Endometrium (tissue), 2 donors: ENCODE measurements at regions not wholly inside any gene's neighbourhood (a gene's known extent, or its start where the extent isn't known, plus 50 kb on each side); places are given as distances from the start of the nearest gene placed in this dataset.
"Not testable (repeated sequence)": the region's sequence is repeated elsewhere in the genome, so short reads cannot be mapped to it uniquely, and the experiment has no call there.

Experiments used
- FAIRE-seq: peaks from 2 replicates; lab custom pipeline; 2012; peaks lifted over from hg19 to GRCh38; lab: Jason Lieb, UNC
- donor health status: control.
- donor health status: control.

DNA sequence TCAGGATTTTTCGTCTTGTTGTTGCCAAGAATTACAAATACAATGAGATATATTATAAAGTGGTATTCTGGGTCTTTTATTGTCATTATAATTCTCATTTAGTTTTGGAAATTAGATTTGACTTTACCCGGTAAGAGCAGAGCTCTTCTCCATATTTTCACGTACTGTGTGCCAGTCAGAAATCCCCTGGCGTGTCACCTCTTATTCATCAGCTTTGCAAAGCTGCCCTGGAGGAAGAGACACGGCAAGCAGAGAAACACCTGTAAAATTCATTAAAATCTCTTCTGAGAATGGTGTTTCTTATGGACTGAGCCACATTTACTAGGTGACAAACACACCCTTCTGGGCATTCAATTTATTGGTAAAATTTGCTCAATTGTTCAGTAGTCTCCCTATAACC is 440.4 kb downstream of the HINT1 start:
- no peak for FAIRE-seq

GRCh38 chr5:130720355-130720754 is 444.7 kb downstream of the HINT1 start:
- FAIRE-seq: peak; percentile 45

DNA sequence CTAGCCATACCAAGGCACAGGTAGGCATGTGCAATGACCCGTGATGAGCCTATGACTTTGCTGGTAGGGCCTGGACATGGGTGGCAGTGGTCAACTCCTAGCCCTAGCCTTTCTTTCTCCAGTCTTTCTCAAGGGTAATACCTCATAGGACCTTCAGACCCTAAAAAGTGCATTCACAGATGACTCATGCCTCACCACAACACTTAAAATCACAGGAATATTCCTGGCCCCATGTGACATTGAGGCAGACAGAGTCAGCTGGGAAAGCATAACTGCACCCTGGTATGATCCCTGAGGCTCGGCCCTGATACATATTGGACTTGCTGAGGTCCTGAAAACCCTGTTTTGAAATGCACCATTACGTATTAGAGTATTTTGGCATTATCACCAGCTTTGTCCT is 449.5 kb downstream of the HINT1 start:
- FAIRE-seq: no peak

GRCh38 chr5:130714200-130714599 is 450.9 kb downstream of the HINT1 start:
- FAIRE-seq: no peak

GRCh38 chr5:130712324-130712723 is 452.7 kb downstream of the HINT1 start:
- FAIRE-seq: no peak

GRCh38 chr5:130710596-130710995 is 454.5 kb downstream of the HINT1 start:
- FAIRE-seq: no peak

DNA sequence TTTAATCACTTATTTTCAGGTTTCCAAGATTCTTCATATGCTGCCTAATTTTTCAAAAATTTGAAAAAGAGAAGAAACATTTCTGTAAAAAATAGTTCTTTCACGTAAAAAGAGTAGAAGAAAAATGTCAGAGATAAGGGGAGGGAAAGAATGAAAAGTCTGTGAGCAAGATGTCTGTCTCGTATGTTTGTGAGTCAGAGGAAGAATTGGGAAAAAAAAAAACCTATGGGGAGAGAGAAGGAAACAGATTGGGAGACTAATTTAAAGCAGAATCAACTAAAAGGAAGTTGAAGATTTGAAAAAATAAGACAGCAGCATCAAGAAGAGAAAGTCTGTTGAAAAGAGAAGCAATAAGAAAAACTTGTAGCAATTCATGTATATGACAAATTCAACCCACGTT is 456.3 kb downstream of the HINT1 start:
- no peak for FAIRE-seq

- no peak for FAIRE-seq
Measured at GRCh38 chr5:130706696-130707095, 458.4 kb downstream of the HINT1 start.

- no peak for FAIRE-seq
Measured at GRCh38 chr5:130705368-130705767, 459.7 kb downstream of the HINT1 start.

DNA sequence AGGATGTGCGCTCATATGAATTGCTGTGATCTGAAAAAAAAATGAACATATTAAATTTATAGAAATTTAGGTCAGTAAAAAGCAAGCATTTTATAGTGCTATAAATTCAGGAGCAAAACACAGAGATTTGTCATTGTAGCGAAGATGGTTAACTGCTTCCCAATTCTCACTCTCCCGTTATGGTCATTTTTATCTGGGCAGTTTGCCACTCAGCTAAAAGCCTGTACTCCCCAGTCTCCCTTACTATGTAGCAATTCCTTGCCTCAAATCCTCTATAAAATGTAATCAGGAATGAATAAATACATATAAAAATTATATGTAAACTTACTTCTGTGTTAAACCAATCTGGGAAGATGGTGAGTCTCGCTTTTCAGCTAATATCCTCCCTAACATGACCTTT is 471.5 kb downstream of the HINT1 start:
- FAIRE-seq: no peak

DNA sequence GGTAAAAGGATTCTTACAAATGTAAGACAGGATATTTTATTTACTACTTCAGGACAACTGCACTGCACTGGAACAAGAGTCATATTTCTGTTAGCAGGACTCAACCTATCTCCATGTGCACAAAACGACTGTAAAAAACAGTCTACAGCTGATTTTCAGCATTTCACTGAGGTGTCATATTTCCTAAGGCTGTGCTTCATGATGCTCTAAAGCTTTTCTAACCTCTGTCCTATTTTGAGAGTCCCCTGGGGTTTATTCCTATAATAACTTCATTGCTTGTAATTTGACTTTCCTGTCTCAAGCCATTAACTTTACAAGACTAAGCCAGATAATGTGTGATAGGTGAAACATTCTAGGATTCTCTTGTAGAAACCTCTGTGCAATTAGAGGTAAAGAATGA is 472.3 kb downstream of the HINT1 start:
- FAIRE-seq: peak; percentile 65

DNA sequence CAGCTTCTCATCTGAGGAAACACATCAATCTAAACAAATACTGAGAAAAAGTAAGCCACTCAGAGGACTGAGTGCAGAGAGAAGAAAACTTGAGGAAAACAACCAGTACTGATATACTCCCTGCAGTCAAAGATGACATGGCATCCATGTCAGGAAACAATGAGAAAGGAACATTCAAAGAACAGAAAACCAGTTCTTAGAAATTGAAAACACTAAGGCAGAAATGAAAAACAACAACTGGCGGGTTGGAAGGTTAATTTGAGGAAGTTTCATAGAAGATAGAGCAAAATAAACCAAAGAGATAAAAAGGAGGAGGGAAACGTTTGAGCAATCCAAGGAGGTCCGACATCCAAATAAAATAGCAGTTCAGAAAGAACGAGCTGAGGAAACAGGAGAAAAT is 475.2 kb downstream of the HINT1 start:
- peak; percentile 45 for FAIRE-seq

DNA sequence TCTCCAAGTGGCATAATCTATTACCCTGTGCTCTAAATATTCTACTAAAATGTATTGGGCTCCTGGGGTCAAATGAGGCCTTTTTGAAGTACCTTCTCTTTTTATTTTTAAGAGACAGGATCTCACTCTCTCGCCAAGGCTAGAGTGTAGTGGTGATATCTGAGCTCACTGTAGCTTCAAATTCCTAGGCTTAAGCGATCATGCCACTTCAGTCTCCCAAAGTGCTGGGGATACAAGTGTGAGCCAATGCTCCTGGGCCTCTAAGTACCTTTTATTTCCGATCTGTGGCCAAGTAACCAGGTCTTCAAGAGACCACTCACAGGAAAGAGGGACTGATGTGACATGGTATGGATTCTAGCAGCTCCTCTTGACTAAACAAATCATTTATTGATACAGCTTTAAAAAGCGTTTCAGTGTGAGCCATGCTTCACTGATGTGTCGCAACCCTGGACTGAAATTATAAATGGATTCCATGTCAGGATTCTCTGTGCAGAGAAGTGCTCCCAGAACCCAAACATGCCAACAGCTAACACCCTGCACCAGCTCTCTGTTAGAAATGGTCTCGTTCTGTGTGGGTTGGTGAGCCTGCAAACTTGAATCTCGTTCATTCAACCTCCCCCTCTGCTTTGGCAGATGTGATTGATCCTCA is 477.8 kb downstream of the HINT1 start:
- no peak for FAIRE-seq

DNA sequence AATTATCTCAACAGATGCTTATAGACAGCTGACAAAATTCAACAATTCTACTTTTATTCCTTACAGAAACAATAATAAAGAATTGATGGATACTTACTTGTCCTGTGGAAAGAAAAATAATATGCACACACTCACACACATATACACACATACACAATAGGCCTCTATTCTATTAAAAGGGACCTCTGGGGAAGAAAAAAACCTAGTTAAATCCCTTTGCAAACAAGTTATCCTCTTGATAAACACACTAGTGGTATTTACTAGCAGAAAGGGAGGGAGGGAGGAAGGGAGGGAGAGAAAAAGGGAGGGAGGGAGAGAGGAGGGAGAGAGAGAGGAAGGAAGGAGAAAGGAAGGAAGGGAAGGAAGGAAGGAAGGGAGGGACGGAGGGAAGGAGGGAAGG is 486.4 kb downstream of the HINT1 start:
- FAIRE-seq: no peak

GRCh38 chr5:130666462-130666861 is 498.6 kb downstream of the HINT1 start:
- FAIRE-seq: no peak

DNA sequence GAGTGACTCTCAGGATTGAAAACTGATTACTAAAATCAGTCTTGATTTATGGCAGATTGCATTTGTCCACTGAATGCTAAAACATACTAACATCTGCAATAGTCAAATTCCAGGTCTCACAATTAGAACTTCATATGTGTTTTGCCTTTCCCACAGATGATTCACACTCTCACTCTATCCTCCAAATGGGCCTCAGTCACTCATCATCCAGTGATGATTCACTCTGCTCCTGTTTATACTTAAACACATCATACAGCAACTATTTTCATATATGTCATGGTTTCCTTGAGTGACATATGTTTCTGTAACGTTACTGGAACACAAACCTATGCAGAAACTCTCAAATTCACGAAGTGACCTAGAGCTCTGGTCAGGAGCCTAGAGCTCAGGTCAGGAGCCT is 512.9 kb downstream of the HINT1 start:
- no peak for FAIRE-seq

DNA sequence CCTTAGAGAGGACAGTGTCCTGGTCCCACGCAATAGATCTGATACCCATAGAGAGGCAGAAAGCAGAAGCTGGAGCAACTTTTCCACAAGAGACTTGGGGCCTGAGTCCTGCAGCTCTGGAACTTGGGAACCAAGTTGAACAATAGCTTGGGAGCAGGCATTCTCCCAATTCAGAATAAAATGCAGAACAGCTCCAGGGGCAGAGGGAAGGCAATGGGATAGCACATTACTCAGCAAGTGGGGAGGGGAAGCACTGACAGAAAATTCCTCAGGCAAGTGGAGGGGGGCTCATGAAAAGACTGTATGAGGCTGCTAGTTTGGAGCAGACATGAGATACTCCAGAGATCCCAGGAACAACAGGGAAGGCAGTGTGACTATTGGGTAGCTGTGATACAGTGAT is 513.6 kb downstream of the HINT1 start:
- no peak for FAIRE-seq

DNA sequence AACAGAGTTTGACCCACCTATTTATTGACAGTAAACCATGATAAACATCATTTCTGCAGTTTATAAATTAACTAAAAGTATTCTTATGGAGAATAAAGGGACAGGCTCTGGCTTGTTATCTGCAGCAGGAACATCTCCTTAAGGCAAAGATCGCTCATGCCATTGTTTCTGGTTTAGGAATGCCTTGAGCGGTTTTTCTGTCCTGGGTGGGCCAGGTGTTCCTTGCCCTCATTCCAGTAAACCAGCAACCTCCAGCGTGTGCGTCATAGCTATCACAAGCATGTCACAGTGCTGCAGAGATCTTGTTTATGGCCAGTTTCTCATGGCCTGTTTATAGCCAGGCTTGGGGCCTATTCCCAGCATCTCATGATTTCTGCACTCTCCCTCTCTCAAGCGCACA is 521.7 kb downstream of the HINT1 start:
- FAIRE-seq: no peak

GRCh38 chr5:130642461-130642860 is 522.6 kb downstream of the HINT1 start:
- no peak for FAIRE-seq

- FAIRE-seq: no peak
Measured at GRCh38 chr5:130627145-130627544, 537.9 kb downstream of the HINT1 start.

- no peak for FAIRE-seq
Measured at GRCh38 chr5:130624805-130625204, 540.3 kb downstream of the HINT1 start.

- no peak for FAIRE-seq
Measured at GRCh38 chr5:130616161-130616560, 548.9 kb downstream of the HINT1 start.

- FAIRE-seq: no peak
Measured at GRCh38 chr5:130605234-130605633, 559.8 kb downstream of the HINT1 start.

DNA sequence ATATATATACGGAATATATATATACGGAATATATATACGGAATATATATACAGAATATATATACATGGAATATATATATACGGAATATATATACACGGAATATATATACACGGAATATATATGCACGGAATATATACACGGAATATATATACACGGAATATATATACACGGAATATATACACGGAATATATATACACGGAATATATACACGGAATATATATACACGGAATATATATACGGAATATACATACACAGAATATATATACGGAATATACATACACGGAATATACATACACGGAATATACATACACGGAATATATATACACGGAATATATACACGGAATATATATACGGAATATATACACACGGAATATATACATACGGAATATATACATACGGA is 568.4 kb downstream of the HINT1 start:
- FAIRE-seq: not testable (repeated sequence)

DNA sequence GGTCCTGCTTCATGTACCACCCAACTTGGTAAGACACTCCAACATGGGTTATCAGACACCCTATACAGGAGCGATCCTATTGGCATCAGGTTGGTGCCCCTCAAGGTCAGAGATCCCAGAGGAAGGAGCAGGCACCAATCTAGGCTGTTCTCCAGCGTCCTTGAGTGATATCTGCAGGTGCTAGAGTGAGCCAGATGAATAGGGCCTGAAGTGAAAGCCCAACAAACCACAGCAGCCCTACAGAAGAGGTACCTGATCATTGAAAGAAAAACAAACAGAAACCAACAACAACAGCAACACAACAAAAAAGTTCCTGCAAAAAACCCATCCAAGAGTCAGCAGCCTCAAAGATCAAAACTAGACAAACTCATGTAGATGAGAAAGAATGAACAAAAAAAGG is 584.8 kb downstream of the HINT1 start:
- no peak for FAIRE-seq
